Lower lobe of right lung (tissue), 2 donors: ENCODE measurements at regions not wholly inside any gene's neighbourhood (a gene's known extent, or its start where the extent isn't known, plus 50 kb on each side); places are given as distances from the start of the nearest gene placed in this dataset.

Source experiments
- ATAC-seq, 2 donors: fragments of 200-7000 bp; cut with Tn5 transposase; one replicate each; pipeline ENCODE4 v1.9.1; 2020 to 2022; ENCODE audit warnings: mild to moderate bottlenecking in 2 of 2, moderate library complexity in 2 of 2
- DNase-seq: peaks from one replicate; pipeline ENCODE4 v3.0.0-alpha.2; 2020
- H3K27ac ChIP-seq: fragments of 200-600 bp; one replicate; pipeline ENCODE4 v1.8.0; 2022
- H3K27me3 ChIP-seq: fragments of 200-600 bp; one replicate; pipeline ENCODE4 v1.8.0; 2022; ENCODE audit warnings: low read depth
- H3K36me3 ChIP-seq: fragments of 200-600 bp; one replicate; pipeline ENCODE4 v1.8.0; 2022; ENCODE audit warnings: mild to moderate bottlenecking
- H3K4me1 ChIP-seq: fragments of 200-600 bp; one replicate; pipeline ENCODE4 v1.8.0; 2022
- H3K4me3 ChIP-seq: fragments of 200-600 bp; one replicate; pipeline ENCODE4 v1.8.0; 2022; ENCODE audit warnings: mild to moderate bottlenecking
- H3K9me3 ChIP-seq: fragments of 200-600 bp; one replicate; pipeline ENCODE4 v1.8.0; 2022
- CTCF ChIP-seq: fragments of 200-600 bp; IDR thresholded peaks from one replicate; pipeline ENCODE4 v1.8.0; 2022; ENCODE audit warnings: antibody characterized with exemption, mild to moderate bottlenecking
- intact Hi-C: fragments of 100-400 bp; cut with DNase I; formaldehyde crosslinking; loops from one replicate; pipeline ENCODE4 v1.11.0; 2022
- donor health status: DM: no; HTN: yes; CAD: no; lungs with severe emphysema.

GRCh38 chr3:110738531-110738930, 333.1 kb upstream of the NECTIN3 start:
- TF ChIP-seq CTCF, result no peak
- Histone ChIP-seq H3K27ac (no peak overlapping the region), H3K4me3 (no peak overlapping the region), H3K36me3 (no peaks in the 10 kb centered on the region), H3K4me1 (no peaks in the 10 kb centered on the region), H3K27me3 (no peaks in the 10 kb centered on the region), H3K9me3 (no peaks in the 10 kb centered on the region)
- DNase-seq (no peak), ATAC-seq (no peak)
- intact Hi-C loops, result no loop called here

- H3K27me3 ChIP-seq, result no peaks in the 10 kb centered on the region
- H3K27ac ChIP-seq, result no peak overlapping the region
- no peak overlapping the region for H3K4me3 ChIP-seq
- H3K9me3 ChIP-seq, result peaks cover 7% of the 10 kb centered on the region
- DNase-seq (no peak), ATAC-seq (no peak)
- intact Hi-C loops, result no loop called here
- no peak for TF ChIP-seq CTCF
- H3K36me3 ChIP-seq, result no peaks in the 10 kb centered on the region
- no peaks in the 10 kb centered on the region for H3K4me1 ChIP-seq
Measured at GRCh38 chr3:110741891-110742290, 329.7 kb upstream of the NECTIN3 start.

GRCh38 chr3:110743202-110743601, 328.4 kb upstream of the NECTIN3 start:
- H3K4me1 ChIP-seq, result no peaks in the 10 kb centered on the region
- TF ChIP-seq CTCF, result no peak
- no peak overlapping the region for H3K27ac ChIP-seq
- H3K4me3 ChIP-seq, result no peak overlapping the region
- intact Hi-C loops, result no loop called here
- ATAC-seq, result peak; percentile 82 to 97
- peaks cover 7% of the 10 kb centered on the region for H3K9me3 ChIP-seq
- H3K36me3 ChIP-seq, result no peaks in the 10 kb centered on the region
- H3K27me3 ChIP-seq, result no peaks in the 10 kb centered on the region
- DNase-seq, result no peak

GRCh38 chr3:110743984-110744383, 327.6 kb upstream of the NECTIN3 start:
- no peak for TF ChIP-seq CTCF
- H3K36me3 ChIP-seq, result no peaks in the 10 kb centered on the region
- DNase-seq (no peak), ATAC-seq (no peak)
- no peaks in the 10 kb centered on the region for H3K4me1 ChIP-seq
- H3K27me3 ChIP-seq, result no peaks in the 10 kb centered on the region
- H3K27ac ChIP-seq, result no peak overlapping the region
- peaks cover 7% of the 10 kb centered on the region for H3K9me3 ChIP-seq
- no peak overlapping the region for H3K4me3 ChIP-seq
- intact Hi-C loops, result no loop called here

- no peak overlapping the region for H3K27ac ChIP-seq
- no peak for TF ChIP-seq CTCF
- no peak overlapping the region for H3K4me3 ChIP-seq
- ATAC-seq (no peak), DNase-seq (no peak)
- peaks cover 7% of the 10 kb centered on the region for H3K9me3 ChIP-seq
- intact Hi-C loops, result no loop called here
- no peaks in the 10 kb centered on the region for H3K36me3 ChIP-seq
- no peaks in the 10 kb centered on the region for H3K27me3 ChIP-seq
- H3K4me1 ChIP-seq, result no peaks in the 10 kb centered on the region
Measured at GRCh38 chr3:110744723-110745122, 326.9 kb upstream of the NECTIN3 start.

- no peak for TF ChIP-seq CTCF
- H3K27ac ChIP-seq, result no peak overlapping the region
- H3K36me3 ChIP-seq, result no peaks in the 10 kb centered on the region
- no peak overlapping the region for H3K4me3 ChIP-seq
- DNase-seq (no peak), ATAC-seq (no peak)
- no peaks in the 10 kb centered on the region for H3K27me3 ChIP-seq
- no peaks in the 10 kb centered on the region for H3K4me1 ChIP-seq
- peaks cover 7% of the 10 kb centered on the region for H3K9me3 ChIP-seq
- intact Hi-C loops, result no loop called here
Measured at GRCh38 chr3:110749006-110749405, 322.6 kb upstream of the NECTIN3 start.
